Astrocyte of the cerebellum (primary cell): ENCODE measurements at regions not wholly inside any gene's neighbourhood (a gene's known extent, or its start where the extent isn't known, plus 50 kb on each side); places are given as distances from the start of the nearest gene placed in this dataset.

Experiments used
- DNase-seq: peaks from one replicate; pipeline ENCODE4 v3.0.0-alpha.2; 2011; ENCODE audit warnings: low read depth
- H3K4me3 ChIP-seq: 2 replicates; pipeline ENCODE4 v1.5.1; 2011; ENCODE audit warnings: mild to moderate bottlenecking, low read depth, low read length, moderate library complexity
- in situ Hi-C: cut with HindIII; loops from 2 replicates; pipeline ENCODE4 v1.10.0; 2017; ENCODE audit warnings: low sequenced_read_pairs
- TF ChIP-seq, protein P1 (sequence below): IDR thresholded peaks from 2 replicates; pipeline ENCODE4 v1.5.1; 2012; ENCODE audit warnings: low read length, low read depth, moderate library complexity, mild to moderate bottlenecking; ENCODE audit errors: missing control alignments

DNA sequence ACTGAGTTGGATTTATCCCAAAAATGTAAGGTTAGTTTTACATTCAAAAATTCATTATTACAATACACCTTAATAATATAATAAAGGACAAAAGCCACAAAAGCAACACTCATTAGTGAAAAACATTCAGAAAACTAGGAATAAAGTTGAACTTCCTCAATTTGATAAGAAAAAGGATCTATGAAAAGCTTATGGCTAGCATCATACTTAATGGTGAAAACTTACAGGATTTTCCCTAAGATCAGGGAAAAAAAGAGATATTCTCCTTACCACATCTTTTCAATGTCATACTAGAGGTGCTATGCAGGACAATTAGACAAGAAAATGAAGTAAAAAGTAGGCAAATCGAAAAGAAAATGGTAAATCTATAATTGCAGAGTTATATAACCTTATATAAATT lies 279.9 kb downstream of the CGGBP1 start:
- DNase-seq, result no peak

DNA sequence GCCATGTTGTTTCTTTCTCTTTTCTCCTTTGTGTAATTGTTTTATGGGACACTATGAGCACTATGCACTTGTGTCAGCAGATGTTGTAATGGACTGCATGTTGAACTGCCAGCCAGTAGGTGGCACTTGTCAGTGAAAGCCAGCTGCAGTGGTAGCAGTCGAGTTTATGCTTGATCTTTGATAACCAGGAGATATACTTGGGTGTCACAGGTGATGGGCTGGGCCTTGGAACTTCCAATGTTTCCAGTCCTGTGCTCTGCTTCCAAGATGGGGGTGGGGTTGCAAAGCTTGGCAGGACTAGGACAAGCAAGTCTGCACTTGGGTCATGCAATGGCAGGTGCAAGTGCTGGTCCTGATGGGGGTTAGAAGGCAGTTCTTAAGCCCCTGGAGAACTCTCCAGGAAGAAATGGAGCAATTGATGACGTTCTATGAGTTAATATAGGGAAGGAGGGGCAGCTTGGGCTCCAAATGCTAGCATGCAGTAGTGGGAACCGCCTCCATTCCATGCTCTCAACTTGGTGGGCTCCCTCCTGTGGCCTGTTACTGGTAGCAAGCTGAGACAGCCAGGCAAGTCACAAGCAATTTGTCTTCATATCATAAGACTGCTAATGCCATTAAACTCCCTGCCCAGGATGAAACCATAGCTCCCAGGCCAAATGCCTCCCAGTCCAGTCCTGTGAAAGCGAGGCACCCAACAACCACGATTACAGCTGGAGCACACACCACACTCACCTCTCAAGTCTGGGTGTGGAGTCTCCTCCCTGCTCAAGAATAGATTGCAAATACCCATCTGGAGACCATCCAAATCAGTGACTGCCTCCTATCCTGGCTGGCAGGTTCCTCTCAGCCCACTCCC lies 287.2 kb downstream of the CGGBP1 start:
- TF ChIP-seq, protein P1, sequence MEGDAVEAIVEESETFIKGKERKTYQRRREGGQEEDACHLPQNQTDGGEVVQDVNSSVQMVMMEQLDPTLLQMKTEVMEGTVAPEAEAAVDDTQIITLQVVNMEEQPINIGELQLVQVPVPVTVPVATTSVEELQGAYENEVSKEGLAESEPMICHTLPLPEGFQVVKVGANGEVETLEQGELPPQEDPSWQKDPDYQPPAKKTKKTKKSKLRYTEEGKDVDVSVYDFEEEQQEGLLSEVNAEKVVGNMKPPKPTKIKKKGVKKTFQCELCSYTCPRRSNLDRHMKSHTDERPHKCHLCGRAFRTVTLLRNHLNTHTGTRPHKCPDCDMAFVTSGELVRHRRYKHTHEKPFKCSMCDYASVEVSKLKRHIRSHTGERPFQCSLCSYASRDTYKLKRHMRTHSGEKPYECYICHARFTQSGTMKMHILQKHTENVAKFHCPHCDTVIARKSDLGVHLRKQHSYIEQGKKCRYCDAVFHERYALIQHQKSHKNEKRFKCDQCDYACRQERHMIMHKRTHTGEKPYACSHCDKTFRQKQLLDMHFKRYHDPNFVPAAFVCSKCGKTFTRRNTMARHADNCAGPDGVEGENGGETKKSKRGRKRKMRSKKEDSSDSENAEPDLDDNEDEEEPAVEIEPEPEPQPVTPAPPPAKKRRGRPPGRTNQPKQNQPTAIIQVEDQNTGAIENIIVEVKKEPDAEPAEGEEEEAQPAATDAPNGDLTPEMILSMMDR, result peak; percentile 58
- in situ Hi-C loops, result no loop called here
- H3K4me3 ChIP-seq, result no peak overlapping the region
- DNase-seq, result no peak

More for the DNA sequence above, 279.9 kb downstream of the CGGBP1 start:
- TF ChIP-seq, protein P1, result no peak
- H3K4me3 ChIP-seq, result no peak overlapping the region
- in situ Hi-C loops, result no loop called here

DNA sequence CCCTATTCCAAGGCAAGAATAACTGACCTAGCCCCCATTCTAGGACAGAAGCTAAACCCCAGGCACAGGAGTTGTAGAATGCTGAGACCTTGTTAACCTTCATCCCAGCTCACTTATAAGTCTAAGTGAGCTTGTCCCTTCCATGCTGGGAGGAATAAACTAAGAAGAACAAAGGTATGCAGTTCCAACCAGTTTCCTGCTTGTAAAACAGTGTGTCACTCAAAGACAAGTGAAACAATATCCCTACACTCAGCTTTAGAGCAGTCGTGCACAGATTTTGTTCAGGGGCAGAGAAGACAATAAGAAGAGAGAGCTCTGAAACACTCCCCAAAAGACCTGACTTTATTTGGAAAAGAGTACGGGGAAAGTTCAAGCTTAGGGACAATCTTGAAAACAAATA lies 292.1 kb downstream of the CGGBP1 start:
- H3K4me3 ChIP-seq, result no peak overlapping the region
- DNase-seq, result no peak
- in situ Hi-C loops, result no loop called here
- TF ChIP-seq, protein P1, result no peak

DNA sequence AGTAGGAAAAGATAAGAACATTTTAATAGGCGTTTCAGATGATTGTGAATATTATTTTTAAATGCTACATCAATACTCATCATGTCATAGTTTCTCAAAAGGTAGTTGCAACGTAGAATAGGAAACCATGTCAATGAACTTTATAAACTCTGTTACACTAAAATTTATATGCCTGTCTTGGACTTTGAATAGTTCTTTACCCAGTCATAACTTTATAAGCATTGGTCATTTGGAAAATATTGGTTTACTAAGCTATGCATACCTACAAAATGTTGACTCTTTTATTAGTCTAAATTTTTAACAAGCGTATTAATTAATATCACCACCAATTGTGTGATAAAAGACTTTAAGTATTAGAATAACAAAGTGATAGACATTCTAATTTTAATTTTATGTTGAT lies 293.5 kb downstream of the CGGBP1 start:
- TF ChIP-seq, protein P1, result no peak

GRCh38 chr3:87761795-87762194 lies 297.0 kb downstream of the CGGBP1 start:
- no peak for DNase-seq
- in situ Hi-C loops, result no loop called here
- TF ChIP-seq, protein P1, result no peak
- no peak overlapping the region for H3K4me3 ChIP-seq

More for the DNA sequence above, 293.5 kb downstream of the CGGBP1 start:
- in situ Hi-C loops, result no loop called here
- DNase-seq, result no peak
- no peak overlapping the region for H3K4me3 ChIP-seq

GRCh38 chr3:87761341-87761740 lies 297.5 kb downstream of the CGGBP1 start:
- TF ChIP-seq, protein P1, result no peak
- no peak overlapping the region for H3K4me3 ChIP-seq
- in situ Hi-C loops, result no loop called here
- DNase-seq, result no peak
